ENCODE measurements at regions not wholly inside any gene's neighbourhood (a gene's known extent, or its start where the extent isn't known, plus 50 kb on each side); places are given as distances from the start of the nearest gene placed in this dataset.

GRCh38 chr9:81847181-81847915, 80.9 kb upstream of the SPATA31D4 start:
- DNase-seq: no peak
- Histone ChIP-seq H3K9me3 (no peaks in the 10 kb centered on the region), H3K36me3 (no peaks in the 10 kb centered on the region), H3K4me1 (peaks cover 0 to 10% (median 0%) of the 10 kb centered on the region in 6 donors), H3K4me3 (no peak overlapping the region), H3K27me3 (replicated peaks in 1 of 7) (peaks cover 0 to 10% (median 0%) of the 10 kb centered on the region in 7 donors), H3K27ac (no peak overlapping the region)
- intact Hi-C loops (cut with DNase I; ENCODE audit: low total_unique reads): no loop called here
- no peak for TF ChIP-seq POLR2A (IDR thresholded peaks at IDR 0.05)
- TF ChIP-seq POLR2AphosphoS5 (IDR thresholded peaks at IDR 0.05): no peak
- TF ChIP-seq, protein P1, sequence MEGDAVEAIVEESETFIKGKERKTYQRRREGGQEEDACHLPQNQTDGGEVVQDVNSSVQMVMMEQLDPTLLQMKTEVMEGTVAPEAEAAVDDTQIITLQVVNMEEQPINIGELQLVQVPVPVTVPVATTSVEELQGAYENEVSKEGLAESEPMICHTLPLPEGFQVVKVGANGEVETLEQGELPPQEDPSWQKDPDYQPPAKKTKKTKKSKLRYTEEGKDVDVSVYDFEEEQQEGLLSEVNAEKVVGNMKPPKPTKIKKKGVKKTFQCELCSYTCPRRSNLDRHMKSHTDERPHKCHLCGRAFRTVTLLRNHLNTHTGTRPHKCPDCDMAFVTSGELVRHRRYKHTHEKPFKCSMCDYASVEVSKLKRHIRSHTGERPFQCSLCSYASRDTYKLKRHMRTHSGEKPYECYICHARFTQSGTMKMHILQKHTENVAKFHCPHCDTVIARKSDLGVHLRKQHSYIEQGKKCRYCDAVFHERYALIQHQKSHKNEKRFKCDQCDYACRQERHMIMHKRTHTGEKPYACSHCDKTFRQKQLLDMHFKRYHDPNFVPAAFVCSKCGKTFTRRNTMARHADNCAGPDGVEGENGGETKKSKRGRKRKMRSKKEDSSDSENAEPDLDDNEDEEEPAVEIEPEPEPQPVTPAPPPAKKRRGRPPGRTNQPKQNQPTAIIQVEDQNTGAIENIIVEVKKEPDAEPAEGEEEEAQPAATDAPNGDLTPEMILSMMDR (IDR thresholded peaks at IDR 0.05 in 8 of 11, conservative IDR thresholded peaks at IDR 0.05 in 3 of 11): no peak
- WGBS, 5 donors: 65 to 71% (median 68%) methylated on average over 9 of the region's 9 CpGs

- Histone ChIP-seq H3K36me3 (no peaks in the 10 kb centered on the region), H3K9me3 (no peaks in the 10 kb centered on the region), H3K4me1 (peaks cover 0 to 10% (median 0%) of the 10 kb centered on the region in 6 donors), H3K4me3 (no peak overlapping the region), H3K27me3 (replicated peaks in 1 of 7) (peaks cover 0 to 14% (median 0%) of the 10 kb centered on the region in 7 donors), H3K27ac (no peak overlapping the region)
- 7 to 21% (median 19%) methylated on average over 2 of the region's 2 CpGs for WGBS, 5 donors
- TF ChIP-seq, protein P1 (IDR thresholded peaks at IDR 0.05 in 8 of 11, conservative IDR thresholded peaks at IDR 0.05 in 3 of 11): peak in 6 of 11 experiments; percentile 9 to 38 (median 28)
- no peak for TF ChIP-seq POLR2AphosphoS5 (IDR thresholded peaks at IDR 0.05)
- no peak for TF ChIP-seq POLR2A (IDR thresholded peaks at IDR 0.05)
- no peak for DNase-seq
- intact Hi-C loops (cut with DNase I; ENCODE audit: low total_unique reads): no loop called here
Measured at GRCh38 chr9:81848472-81848871, 79.8 kb upstream of the SPATA31D4 start.

- H3K27ac ChIP-seq: no peak overlapping the region
- intact Hi-C loops (cut with DNase I; ENCODE audit: low total_unique reads): no loop called here
- no peaks in the 10 kb centered on the region for H3K9me3 ChIP-seq
- no peak overlapping the region for H3K4me3 ChIP-seq
- H3K27me3 ChIP-seq (replicated peaks in 1 of 7): peaks cover 0 to 14% (median 0%) of the 10 kb centered on the region in 7 donors
- TF ChIP-seq POLR2AphosphoS5 (IDR thresholded peaks at IDR 0.05) (no peak), POLR2A (IDR thresholded peaks at IDR 0.05) (no peak)
- TF ChIP-seq, protein P1 (IDR thresholded peaks at IDR 0.05 in 8 of 11, conservative IDR thresholded peaks at IDR 0.05 in 3 of 11): no peak
- 57 to 79% (median 75%) methylated on average over 8 of the region's 8 CpGs for WGBS, 5 donors
- peaks cover 0 to 10% (median 0%) of the 10 kb centered on the region in 6 donors for H3K4me1 ChIP-seq
- H3K36me3 ChIP-seq: no peaks in the 10 kb centered on the region
- no peak for DNase-seq
Measured at GRCh38 chr9:81849631-81850259, 78.5 kb upstream of the SPATA31D4 start.

- intact Hi-C loops (cut with DNase I; ENCODE audit: low total_unique reads): no loop called here
- TF ChIP-seq POLR2AphosphoS5 (IDR thresholded peaks at IDR 0.05) (no peak), POLR2A (IDR thresholded peaks at IDR 0.05) (no peak)
- TF ChIP-seq, protein P1 (IDR thresholded peaks at IDR 0.05 in 8 of 11, conservative IDR thresholded peaks at IDR 0.05 in 3 of 11): no peak
- WGBS, 5 donors: 80 to 87% (median 82%) methylated on average over 6 of the region's 6 CpGs
- DNase-seq: no peak
- no peaks in the 10 kb centered on the region for H3K36me3 ChIP-seq
- H3K27me3 ChIP-seq (replicated peaks in 1 of 7): peaks cover 0 to 14% (median 0%) of the 10 kb centered on the region in 7 donors
- H3K9me3 ChIP-seq: no peaks in the 10 kb centered on the region
- H3K4me1 ChIP-seq: peaks cover 0 to 10% (median 0%) of the 10 kb centered on the region in 6 donors
- no peak overlapping the region for H3K27ac ChIP-seq
- H3K4me3 ChIP-seq: no peak overlapping the region
Measured at GRCh38 chr9:81850724-81851123, 77.5 kb upstream of the SPATA31D4 start.
